SH-SY5Y (cell line): ENCODE measurements at regions not wholly inside any gene's neighbourhood (a gene's known extent, or its start where the extent isn't known, plus 50 kb on each side); places are given as distances from the start of the nearest gene placed in this dataset.

ENCODE experiments used
- GATA2 ChIP-seq: IDR thresholded peaks from 2 replicates; pipeline ENCODE4 v1.6.1; 2011; ENCODE audit warnings: mild to moderate bottlenecking, low read depth, low read length
- GATA3 ChIP-seq: IDR thresholded peaks from 2 replicates; pipeline ENCODE4 v1.6.1; 2011; ENCODE audit warnings: low read depth, mild to moderate bottlenecking, low read length, moderate library complexity

- no peak for TF ChIP-seq GATA3
- TF ChIP-seq GATA2, result no peak
These were observed 163.2 kb upstream of the CYRIA start for GRCh38 chr2:16828828-16829160.
